ENCODE measurements at regions not wholly inside any gene's neighbourhood (a gene's known extent, or its start where the extent isn't known, plus 50 kb on each side); places are given as distances from the start of the nearest gene placed in this dataset.

DNA sequence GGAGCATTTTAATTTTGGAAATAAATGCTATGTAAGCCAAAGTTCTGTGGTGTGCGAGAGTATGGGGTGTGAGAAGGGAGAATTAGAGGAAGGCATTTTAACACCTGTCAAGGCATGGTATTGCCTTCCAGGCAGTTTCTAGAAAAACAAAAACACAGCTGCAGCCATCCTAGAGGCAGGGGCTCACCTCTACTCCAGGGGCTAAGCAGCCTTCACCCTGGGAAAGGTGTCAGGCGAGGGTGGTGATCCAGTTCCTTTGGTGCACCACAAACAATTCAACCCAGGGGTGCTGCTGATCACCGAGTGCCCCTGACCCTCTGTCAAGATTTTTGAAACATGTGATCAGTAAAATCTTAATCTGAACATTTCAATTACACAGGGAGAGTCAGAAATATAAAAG is 59.2 kb upstream of the GPR26 start:
- Histone ChIP-seq H3K4me1 (ENCODE audit: control insufficient read depth in 1 of 2, insufficient read depth in 2 of 2, low read length in 2 of 2) (no peaks in the 10 kb centered on the region), H3K27me3 (ENCODE audit: control insufficient read depth in 1 of 2, insufficient read depth in 2 of 2, low read length in 1 of 2) (peaks cover 0 to under 1% of the 10 kb centered on the region in 2 donors), H3K9me3 (ENCODE audit: control insufficient read depth, low read length) (no peaks in the 10 kb centered on the region), H3K27ac (ENCODE audit: low read depth in 1 of 2, low read length in 2 of 2) (no peak overlapping the region), H3K36me3 (ENCODE audit: control insufficient read depth in 1 of 2, insufficient read depth in 2 of 2, low read length in 1 of 2) (no peaks in the 10 kb centered on the region), H3K4me3 (ENCODE audit: low read length in 2 of 2) (no peak overlapping the region)
- DNase-seq (no peak), ATAC-seq (ENCODE audit: low FRiP score) (no peak)
- intact Hi-C loops (cut with DNase I): no loop called here
- 9 to 32% methylated on average over 3 of the region's 3 CpGs for WGBS, 2 donors

DNA sequence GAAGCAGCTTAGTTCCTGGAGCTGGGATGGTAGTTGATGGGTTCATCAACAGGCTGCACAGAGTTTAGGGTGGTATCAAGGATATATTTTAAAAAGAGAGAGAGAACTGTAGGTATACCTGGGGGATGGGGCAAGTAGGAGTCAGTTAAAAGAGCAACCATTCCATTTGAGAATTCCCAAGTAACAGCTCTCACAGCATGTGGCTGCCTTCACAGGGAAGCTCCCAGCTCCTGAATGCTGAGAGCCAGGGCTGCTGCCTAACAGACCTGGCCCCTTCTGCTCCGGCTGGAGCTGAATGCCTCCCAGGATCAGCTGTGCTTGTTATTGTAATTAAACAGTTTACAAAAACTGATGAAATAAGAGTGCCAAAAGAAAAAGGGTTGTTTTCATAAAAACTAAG is 58.8 kb upstream of the GPR26 start:
- no peak overlapping the region for H3K4me3 ChIP-seq (ENCODE audit: low read length in 2 of 2)
- intact Hi-C loops (cut with DNase I): no loop called here
- H3K27me3 ChIP-seq (ENCODE audit: control insufficient read depth in 1 of 2, insufficient read depth in 2 of 2, low read length in 1 of 2): peaks cover 0 to 2% of the 10 kb centered on the region in 2 donors
- 3 to 11% methylated on average over 1 of the region's 1 CpG for WGBS, 2 donors
- ATAC-seq (ENCODE audit: low FRiP score): no peak
- H3K36me3 ChIP-seq (ENCODE audit: control insufficient read depth in 1 of 2, insufficient read depth in 2 of 2, low read length in 1 of 2): no peaks in the 10 kb centered on the region
- H3K9me3 ChIP-seq (ENCODE audit: control insufficient read depth, low read length): no peaks in the 10 kb centered on the region
- no peak for DNase-seq
- H3K27ac ChIP-seq (ENCODE audit: low read depth in 1 of 2, low read length in 2 of 2): no peak overlapping the region
- no peaks in the 10 kb centered on the region for H3K4me1 ChIP-seq (ENCODE audit: control insufficient read depth in 1 of 2, insufficient read depth in 2 of 2, low read length in 2 of 2)

DNA sequence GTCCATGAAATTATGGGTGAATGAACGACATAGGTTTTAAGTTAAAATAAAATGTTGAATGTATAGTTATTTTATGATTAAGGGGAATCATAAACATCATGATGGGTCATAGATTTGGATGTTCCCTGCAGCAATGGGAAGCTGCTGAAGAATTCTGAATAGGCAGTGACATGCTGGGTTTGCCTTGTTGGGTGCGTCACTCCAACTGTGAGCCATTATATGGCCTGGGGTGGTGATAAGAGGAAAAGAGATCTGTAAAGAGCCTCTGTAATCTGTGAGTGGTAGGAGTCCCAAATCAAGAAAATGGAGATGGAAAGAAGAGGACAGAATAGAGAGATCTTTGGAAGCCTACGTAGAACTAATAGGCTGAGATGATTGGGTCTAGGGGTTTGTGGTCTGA is 58.1 kb upstream of the GPR26 start:
- Histone ChIP-seq H3K4me1 (ENCODE audit: control insufficient read depth in 1 of 2, insufficient read depth in 2 of 2, low read length in 2 of 2) (no peaks in the 10 kb centered on the region), H3K27ac (ENCODE audit: low read depth in 1 of 2, low read length in 2 of 2) (no peak overlapping the region), H3K4me3 (ENCODE audit: low read length in 2 of 2) (no peak overlapping the region), H3K27me3 (ENCODE audit: control insufficient read depth in 1 of 2, insufficient read depth in 2 of 2, low read length in 1 of 2) (peaks cover 0 to 2% of the 10 kb centered on the region in 2 donors), H3K9me3 (ENCODE audit: control insufficient read depth, low read length) (no peaks in the 10 kb centered on the region), H3K36me3 (ENCODE audit: control insufficient read depth in 1 of 2, insufficient read depth in 2 of 2, low read length in 1 of 2) (no peaks in the 10 kb centered on the region)
- ATAC-seq (ENCODE audit: low FRiP score): no peak
- no peak for DNase-seq
- intact Hi-C loops (cut with DNase I): no loop called here
- WGBS, 2 donors: 34 to 56% methylated on average over 3 of the region's 3 CpGs

DNA sequence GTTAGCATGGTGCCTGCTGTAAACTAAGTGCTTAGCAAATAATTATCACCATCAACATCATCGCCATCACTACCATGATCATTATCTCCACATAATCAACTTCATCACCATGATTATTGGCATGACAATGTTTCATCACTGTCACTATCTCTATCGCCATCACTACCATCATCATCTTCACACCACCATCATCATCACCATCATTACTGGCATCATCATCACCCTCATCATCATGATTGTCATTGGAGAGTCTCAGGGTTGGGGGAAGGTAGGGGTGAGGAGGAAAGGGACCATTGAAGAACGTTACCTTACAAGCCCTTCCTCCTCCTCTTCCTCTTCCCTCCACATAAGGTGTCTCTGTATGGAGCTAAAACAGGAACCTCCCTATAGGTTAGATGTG is 54.9 kb upstream of the GPR26 start:
- no peak for ATAC-seq (ENCODE audit: low FRiP score)
- H3K36me3 ChIP-seq (ENCODE audit: control insufficient read depth in 1 of 2, insufficient read depth in 2 of 2, low read length in 1 of 2): no peaks in the 10 kb centered on the region
- no peaks in the 10 kb centered on the region for H3K4me1 ChIP-seq (ENCODE audit: control insufficient read depth in 1 of 2, insufficient read depth in 2 of 2, low read length in 2 of 2)
- no peak overlapping the region for H3K27ac ChIP-seq (ENCODE audit: low read depth in 1 of 2, low read length in 2 of 2)
- H3K27me3 ChIP-seq (ENCODE audit: control insufficient read depth in 1 of 2, insufficient read depth in 2 of 2, low read length in 1 of 2): peaks cover 0 to 2% of the 10 kb centered on the region in 2 donors
- DNase-seq: no peak
- intact Hi-C loops (cut with DNase I): no loop called here
- 69 to 78% methylated on average over 3 of the region's 3 CpGs for WGBS, 2 donors
- no peaks in the 10 kb centered on the region for H3K9me3 ChIP-seq (ENCODE audit: control insufficient read depth, low read length)
- no peak overlapping the region for H3K4me3 ChIP-seq (ENCODE audit: low read length in 2 of 2)

DNA sequence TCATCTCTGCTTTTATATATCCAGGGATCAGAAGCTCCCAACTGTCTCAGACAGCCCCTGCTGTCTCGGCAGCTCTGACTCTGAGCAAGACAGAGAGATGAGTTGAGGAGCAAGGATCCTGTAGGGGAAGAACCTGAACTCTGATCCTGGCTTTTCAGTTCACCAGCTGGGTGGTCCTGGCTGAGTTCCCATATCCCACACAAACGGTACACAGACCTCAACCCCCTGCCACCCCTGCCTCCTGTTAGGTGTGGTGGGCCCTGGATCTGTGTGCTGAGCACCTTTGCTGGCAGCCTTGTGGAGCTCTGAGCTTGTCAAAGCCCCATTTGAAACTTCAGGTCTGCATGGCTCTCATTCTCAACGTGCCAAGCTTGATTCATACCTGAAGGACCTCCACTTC is 54.3 kb upstream of the GPR26 start:
- DNase-seq (no peak), ATAC-seq (ENCODE audit: low FRiP score) (no peak)
- H3K4me3 ChIP-seq (ENCODE audit: low read length in 2 of 2): no peak overlapping the region
- no peak overlapping the region for H3K27ac ChIP-seq (ENCODE audit: low read depth in 1 of 2, low read length in 2 of 2)
- H3K9me3 ChIP-seq (ENCODE audit: control insufficient read depth, low read length): no peaks in the 10 kb centered on the region
- H3K27me3 ChIP-seq (ENCODE audit: control insufficient read depth in 1 of 2, insufficient read depth in 2 of 2, low read length in 1 of 2): peaks cover 0 to 2% of the 10 kb centered on the region in 2 donors
- no peaks in the 10 kb centered on the region for H3K36me3 ChIP-seq (ENCODE audit: control insufficient read depth in 1 of 2, insufficient read depth in 2 of 2, low read length in 1 of 2)
- 56 to 61% methylated on average over 3 of the region's 3 CpGs for WGBS, 2 donors
- H3K4me1 ChIP-seq (ENCODE audit: control insufficient read depth in 1 of 2, insufficient read depth in 2 of 2, low read length in 2 of 2): no peaks in the 10 kb centered on the region
- intact Hi-C loops (cut with DNase I): no loop called here

DNA sequence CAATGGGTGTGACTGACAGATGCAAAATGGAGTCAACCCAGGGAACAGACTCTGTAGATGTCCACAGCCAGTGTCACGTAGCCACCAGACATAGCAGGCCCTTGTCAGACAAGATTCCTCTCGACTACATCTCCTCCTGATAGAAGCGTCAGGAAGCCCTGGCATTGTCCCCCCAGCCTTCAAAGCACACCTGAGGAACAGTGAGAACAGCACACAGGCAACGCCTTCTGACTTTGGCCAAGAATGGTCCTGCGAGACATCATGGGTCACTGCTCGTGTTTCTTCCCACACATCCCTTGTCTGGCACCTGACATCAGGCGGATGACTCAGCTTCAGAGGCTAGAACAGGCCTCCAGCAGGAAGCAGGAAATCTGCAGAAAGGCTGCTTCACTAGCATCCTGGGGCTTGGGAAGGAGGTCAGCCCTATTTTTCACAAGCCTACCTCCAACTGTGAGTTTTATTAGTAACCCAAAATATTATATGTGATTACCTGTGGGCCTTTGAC is 52.8 kb upstream of the GPR26 start:
- intact Hi-C loops (cut with DNase I): no loop called here
- no peaks in the 10 kb centered on the region for H3K36me3 ChIP-seq (ENCODE audit: control insufficient read depth in 1 of 2, insufficient read depth in 2 of 2, low read length in 1 of 2)
- H3K4me1 ChIP-seq (ENCODE audit: control insufficient read depth in 1 of 2, insufficient read depth in 2 of 2, low read length in 2 of 2): no peaks in the 10 kb centered on the region
- WGBS, 2 donors: 74 to 75% methylated on average over 7 of the region's 7 CpGs
- H3K27ac ChIP-seq (ENCODE audit: low read depth in 1 of 2, low read length in 2 of 2): no peak overlapping the region
- no peaks in the 10 kb centered on the region for H3K9me3 ChIP-seq (ENCODE audit: control insufficient read depth, low read length)
- DNase-seq (no peak), ATAC-seq (ENCODE audit: low FRiP score) (no peak)
- peaks cover 0 to 2% of the 10 kb centered on the region in 2 donors for H3K27me3 ChIP-seq (ENCODE audit: control insufficient read depth in 1 of 2, insufficient read depth in 2 of 2, low read length in 1 of 2)
- no peak overlapping the region for H3K4me3 ChIP-seq (ENCODE audit: low read length in 2 of 2)

DNA sequence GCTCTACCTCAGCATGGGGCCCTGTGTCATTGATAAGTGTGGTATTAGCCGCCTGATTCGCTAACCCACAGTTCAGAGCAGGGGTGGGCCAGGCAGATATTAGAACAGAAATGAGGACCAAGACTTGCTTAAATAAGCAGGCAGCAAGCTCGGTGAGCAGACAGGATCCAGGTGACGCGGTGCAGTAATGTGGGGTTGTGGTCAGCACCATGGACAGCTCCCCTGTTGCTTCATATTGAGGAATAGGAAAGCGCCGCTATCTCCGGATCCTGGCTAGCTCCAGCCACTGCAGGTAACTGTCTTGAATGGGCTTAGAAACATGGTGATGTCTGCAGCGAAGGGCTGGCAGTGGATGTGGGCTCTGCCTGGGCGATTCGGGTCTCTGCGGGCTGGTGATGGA is 51.3 kb upstream of the GPR26 start:
- peaks cover 0 to 2% of the 10 kb centered on the region in 2 donors for H3K27me3 ChIP-seq (ENCODE audit: control insufficient read depth in 1 of 2, insufficient read depth in 2 of 2, low read length in 1 of 2)
- no peaks in the 10 kb centered on the region for H3K4me1 ChIP-seq (ENCODE audit: control insufficient read depth in 1 of 2, insufficient read depth in 2 of 2, low read length in 2 of 2)
- H3K36me3 ChIP-seq (ENCODE audit: control insufficient read depth in 1 of 2, insufficient read depth in 2 of 2, low read length in 1 of 2): no peaks in the 10 kb centered on the region
- peak; percentile 63 for ATAC-seq (ENCODE audit: low FRiP score)
- H3K4me3 ChIP-seq (ENCODE audit: low read length in 2 of 2): no peak overlapping the region
- WGBS, 2 donors: 10 to 12% methylated on average over 12 of the region's 12 CpGs
- H3K9me3 ChIP-seq (ENCODE audit: control insufficient read depth, low read length): no peaks in the 10 kb centered on the region
- DNase-seq: peak; percentile 73 to 83
- intact Hi-C loops (cut with DNase I): no loop called here
- no peak overlapping the region for H3K27ac ChIP-seq (ENCODE audit: low read depth in 1 of 2, low read length in 2 of 2)
